HG03354 (cell line): ENCODE measurements at regions not wholly inside any gene's neighbourhood (a gene's known extent, or its start where the extent isn't known, plus 50 kb on each side); places are given as distances from the start of the nearest gene placed in this dataset.
A peak's percentile ranks its signal among the peaks of the same experiment; 100 is the strongest.
"Not testable (repeated sequence)": the region's sequence is repeated elsewhere in the genome, so short reads cannot be mapped to it uniquely, and the experiment has no call there.

Experiments used
- ATAC-seq: cut with Tn5 transposase; IDR thresholded peaks from one replicate; pipeline ENCODE4 v1.9.1; 2021; ENCODE audit warnings: mild to moderate bottlenecking; ENCODE audit not compliant: unreplicated experiment, poor library complexity, severe bottlenecking

DNA sequence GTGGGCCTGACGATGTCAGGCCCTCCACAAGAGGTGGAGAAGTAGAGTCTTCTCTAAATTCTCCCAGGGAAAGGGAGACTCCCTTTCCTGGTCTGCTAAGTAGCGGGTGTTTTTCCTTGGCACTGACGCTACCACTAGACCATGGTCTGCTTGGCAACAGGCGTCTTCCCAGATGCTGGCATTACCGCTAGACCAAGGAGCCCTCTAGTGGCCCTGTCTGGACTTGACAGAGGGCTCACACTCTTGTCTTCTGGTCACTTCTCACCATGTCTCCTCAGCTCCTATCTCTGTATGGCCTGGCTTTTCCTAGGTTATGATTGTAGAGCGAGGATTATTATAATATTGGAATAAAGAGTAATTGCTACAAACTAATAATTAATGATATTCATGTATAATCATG is 51.1 kb upstream of the RASSF6 start:
- not testable (repeated sequence) for ATAC-seq

DNA sequence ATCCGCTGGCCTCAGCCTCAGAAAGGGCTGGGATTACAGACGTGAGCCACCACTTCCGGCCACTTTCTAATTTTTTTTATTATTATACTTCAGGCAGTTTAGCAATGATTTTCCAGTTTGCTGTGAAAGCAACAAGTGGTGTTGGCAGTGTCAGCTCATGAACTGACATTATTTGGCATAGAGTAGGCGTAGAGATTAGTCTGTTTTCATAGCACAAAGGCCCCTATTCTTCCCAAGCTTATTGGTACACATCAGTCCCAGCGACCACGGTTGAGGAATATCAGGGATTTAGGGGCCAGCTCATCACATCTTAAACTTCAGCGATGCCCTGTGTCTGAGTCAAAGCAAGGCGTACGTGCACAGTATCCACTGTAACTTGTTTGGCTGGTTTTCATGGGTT is 53.0 kb upstream of the RASSF6 start:
- ATAC-seq = no peak

DNA sequence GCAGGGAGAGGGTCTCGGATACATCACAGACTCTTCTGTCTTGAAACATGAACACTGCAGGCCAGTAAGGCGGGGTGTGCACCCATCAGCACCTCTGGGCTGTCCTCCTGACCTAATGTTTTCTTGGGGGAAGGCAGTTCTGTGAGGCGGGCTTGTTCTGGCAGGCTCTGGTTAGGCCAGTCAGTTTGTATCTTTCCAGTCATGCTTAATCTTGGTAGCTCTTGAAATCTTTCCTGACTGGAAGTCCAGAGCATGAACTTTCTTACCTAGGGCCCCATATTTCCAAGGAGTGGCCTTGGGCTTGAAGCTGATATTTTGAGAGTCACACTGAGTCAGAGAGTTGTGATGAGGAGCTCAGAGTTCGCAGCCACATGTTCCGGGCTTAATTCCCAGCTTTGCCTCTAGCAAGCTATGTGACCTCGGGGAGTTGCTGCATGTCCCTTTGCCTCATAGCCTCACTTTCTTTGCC is 54.2 kb upstream of the RASSF6 start:
- ATAC-seq = no peak

DNA sequence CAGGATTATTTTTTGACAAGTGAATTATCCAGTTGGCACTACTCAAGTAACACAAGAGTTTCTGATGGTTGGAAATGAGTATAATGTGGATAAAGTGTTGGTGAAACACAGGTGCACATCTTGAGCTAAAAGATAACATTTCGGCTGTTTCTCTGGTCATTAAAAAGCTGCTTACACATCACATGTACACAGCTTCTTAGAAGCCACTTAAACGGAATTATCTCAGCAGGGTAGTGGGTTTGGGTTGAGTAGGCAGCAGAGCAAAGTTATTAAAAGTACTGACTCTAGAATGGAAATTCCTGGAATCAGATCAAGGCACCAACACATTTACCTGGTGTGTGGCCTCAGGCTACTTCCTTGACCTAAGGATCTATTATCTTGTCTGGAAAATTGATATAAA is 55.4 kb upstream of the RASSF6 start:
- no peak for ATAC-seq

DNA sequence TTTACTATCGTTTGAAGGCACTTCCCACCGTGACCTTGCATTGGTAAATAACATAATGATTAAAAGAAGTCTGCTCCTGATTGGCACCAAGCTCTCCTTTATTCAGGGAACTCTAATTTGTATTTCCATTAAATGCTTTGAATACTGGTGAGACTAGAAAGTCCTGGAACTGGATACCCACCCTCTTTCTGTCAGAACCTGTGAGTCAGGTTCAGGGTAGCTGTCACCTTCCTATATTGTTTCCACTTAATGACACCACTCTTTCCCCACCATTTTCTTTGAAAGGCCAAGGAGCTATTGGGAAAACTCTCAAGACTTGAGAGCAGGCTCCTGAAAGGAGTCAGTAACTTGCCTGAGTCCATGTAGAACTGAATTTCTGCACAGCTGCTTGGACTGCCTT is 55.9 kb upstream of the RASSF6 start:
- no peak for ATAC-seq

DNA sequence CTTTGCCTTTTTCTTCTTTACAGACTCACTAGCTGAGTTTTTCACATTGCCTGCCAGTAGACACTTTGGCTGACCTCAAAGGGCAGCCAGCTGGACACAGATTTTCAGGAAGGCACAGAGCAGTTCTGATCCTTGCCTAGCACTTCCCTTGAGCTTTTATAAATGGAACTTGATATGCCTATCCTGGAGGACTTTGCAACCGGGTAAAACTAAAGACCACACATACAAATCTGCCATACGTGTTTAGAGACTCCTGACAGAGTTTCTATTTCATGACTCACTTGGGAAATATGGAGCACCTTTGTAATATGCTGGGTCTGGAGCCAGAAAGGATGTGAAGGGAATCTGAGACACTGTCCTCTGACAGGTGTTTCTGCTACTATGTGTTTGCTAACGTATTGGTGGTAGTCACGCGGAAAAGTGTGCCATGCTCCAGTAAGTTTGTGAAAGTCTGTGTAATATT is 56.7 kb upstream of the RASSF6 start:
- peak; percentile 94 for ATAC-seq

DNA sequence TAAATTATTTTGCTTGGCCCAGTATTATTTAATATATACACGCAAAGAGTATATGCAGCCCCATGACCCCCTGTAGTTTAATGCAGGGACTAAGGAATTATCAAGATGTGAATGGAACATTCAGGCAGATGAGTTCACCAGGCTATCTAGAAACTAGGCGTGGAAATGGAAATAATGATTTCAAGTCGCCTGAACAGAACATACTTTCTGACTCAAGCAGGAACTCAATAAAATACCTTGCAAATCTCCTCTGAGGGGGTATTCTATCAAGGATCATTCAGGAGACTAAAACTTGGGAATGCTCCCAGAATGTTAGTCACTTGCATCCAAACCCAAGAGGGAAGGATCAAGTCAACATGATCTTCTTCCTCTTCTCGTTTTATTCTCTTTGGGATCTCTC is 59.6 kb upstream of the RASSF6 start:
- ATAC-seq = no peak

DNA sequence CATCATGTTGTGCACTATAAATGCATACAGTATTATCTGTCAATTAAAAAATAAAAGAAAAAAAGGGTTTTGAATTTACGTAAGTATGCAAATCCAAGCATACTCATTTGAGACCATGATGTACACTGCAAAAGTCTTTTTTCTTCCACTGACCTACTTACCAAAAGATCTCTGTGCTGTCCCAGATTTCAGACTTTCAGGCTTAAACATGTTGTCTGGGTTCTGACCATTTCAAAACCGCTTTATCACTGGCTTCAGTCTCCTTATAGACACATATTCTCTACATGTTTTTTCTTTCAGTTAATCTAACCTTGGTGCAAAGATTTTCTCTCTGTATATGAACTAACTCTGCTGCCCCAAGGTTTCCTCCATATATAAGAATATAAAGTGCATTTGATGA is 58.6 kb upstream of the CXCL8 start:
- ATAC-seq = no peak

DNA sequence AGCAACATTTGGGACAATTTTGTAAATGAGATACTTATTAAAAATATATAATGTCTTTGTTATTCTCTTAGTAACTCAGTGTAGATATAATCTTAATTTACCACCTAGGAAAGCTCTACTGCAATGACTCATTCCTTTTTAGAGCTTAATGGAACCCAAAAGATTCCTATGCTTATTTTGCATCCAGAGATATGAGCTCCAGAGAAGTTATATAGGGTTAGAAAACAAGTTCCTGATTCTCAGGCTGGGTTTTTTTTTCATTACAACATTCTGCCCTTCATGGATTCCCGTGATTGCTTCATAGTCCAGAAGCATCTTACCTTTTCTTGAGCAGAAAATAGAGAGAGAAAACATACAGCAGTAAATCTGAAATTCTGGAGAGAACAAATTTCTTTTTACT is 57.9 kb upstream of the CXCL8 start:
- ATAC-seq = no peak

DNA sequence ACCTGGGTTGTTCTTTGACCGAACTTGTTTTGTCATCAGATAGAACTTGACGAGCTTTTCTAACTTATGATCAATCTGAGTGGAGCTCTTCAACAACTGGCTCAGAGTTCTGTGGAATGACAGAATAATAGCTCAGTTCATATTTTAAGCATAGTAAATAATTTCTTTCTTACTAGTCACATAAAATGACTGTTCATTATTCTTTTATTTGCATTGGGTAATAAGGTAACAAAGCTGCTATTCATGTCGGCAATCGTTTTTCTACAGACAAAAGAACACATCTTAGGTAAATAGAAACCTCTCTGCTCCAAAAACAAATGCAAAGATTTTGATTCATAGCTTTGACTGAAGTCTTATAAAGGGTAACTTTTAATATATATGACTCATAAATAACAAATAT is 57.3 kb upstream of the CXCL8 start:
- ATAC-seq = no peak

DNA sequence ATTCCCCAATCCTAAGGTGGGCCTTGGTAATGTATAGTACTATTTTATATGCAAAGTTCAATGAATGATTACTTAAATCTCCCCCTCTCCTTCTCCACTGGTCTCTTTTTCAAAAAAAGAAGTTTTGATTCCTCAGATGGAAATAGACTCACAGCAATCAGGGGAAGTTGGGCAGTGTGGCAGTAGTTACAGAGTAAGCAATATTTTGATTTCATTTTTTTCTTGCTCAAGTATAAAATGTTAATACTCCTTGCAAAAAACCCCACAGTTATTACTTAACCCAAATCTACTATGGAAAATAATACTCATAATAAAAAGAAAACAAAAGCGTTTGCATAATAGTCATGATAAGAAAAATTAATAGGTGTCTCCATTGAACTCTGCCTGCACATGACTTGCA is 56.9 kb upstream of the CXCL8 start:
- no peak for ATAC-seq

DNA sequence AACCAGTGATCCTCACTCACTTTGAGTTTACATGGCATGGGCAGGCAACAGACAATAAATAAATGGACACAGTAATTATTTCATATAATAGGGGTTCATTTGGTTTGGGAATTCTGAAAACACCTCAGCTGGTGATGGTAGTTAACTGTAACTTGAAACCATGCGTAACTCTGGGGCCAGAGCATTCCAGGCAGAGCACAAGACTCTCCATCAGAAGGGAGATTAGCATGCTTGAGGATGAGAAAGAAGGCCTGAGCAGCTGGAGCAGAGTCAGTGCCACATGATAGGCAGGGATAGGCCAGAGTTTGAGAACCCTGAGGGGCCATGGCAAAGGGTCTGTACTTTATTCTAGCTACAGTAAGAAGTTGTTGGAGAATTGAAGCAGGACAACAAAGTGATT is 56.3 kb upstream of the CXCL8 start:
- no peak for ATAC-seq

DNA sequence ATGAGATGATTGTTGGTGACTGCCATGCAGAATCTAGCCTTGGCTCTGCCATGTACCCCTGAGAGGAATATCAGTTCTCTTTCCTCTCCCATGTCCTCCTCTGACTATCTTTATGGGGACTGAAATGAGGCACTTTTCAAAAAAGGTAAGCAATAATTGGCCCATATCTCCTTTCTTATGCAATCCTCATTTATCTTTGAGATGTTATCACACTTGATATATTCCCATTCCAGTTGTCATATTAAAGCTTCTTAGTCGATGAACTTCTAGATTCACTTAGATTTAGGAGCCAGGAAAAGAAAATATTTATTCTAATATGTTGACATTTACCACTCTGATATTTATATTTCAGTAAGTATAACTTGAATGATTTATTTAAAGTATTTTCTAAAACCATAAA is 55.3 kb upstream of the CXCL8 start:
- no peak for ATAC-seq

DNA sequence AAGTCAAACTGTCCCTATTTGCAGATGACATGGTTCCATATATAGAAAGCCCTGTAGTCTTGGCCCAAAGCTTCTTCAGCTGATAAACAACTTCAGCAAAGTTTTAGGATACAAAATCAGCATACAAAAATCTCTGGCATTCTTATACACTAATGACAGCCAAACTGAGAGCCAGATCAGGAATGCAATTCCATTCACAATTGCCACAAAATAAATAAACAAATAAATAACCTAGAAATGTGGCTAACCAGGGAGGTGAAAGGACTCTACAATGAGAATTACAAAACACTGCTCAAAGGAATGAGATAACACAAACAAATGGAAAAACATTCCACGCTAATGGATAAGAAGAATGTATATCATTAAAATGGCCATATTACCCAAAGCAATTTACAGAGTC is 52.9 kb upstream of the CXCL8 start:
- ATAC-seq = no peak

DNA sequence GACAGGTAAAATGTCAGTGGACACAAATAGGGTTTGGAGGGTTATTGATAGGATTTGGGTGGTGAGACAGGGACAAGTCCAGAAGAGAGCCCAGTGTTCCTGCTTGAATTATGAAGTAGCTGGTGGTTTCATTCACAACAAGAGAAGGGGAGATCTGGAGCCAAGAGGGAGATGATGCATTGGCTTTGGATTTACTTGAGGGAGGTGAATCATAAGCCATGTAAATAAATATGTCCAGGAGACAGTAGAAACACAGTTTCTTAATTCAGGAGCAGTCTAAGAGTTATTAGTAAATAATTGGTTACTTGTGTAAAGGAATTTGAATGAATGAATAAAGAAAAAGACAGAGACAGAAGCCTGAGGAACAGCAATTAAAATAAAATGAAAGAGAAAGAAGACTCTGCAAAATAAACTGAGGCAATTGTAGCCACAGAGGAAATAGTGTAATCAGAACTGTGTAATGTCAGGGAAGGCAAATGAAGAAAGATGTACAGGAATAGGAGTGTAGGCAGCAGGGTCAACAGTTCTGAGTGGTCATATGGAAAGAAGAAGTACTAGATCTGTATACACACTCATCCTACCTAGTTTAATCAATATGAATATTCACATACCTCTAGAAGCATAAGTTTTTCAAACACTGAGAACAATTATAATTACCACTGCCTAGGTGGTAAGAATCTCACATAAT is 50.2 kb upstream of the CXCL8 start:
- no peak for ATAC-seq
